Transverse colon (tissue), 3 donors: ENCODE measurements at regions not wholly inside any gene's neighbourhood (a gene's known extent, or its start where the extent isn't known, plus 50 kb on each side); places are given as distances from the start of the nearest gene placed in this dataset.

Experiments
- CTCF ChIP-seq, 5 experiments: fragments of 200-600 bp in 3 of 5; fragments of 450-650 bp in 2 of 5; sonication (generic) in 3 of 5; IDR thresholded peaks; 1 replicate in 2 of 5; 2 replicates in 3 of 5; pipeline ENCODE4 v1.5.1; 2016 to 2017; ENCODE audit warnings: antibody characterized with exemption in 5 of 5, inconsistent platforms in 3 of 5, mild to moderate bottlenecking in 2 of 5, moderate library complexity in 1 of 5
- POLR2A ChIP-seq: fragments of 450-650 bp; IDR thresholded peaks from one replicate; pipeline ENCODE4 v1.6.1; 2016; ENCODE audit warnings: antibody characterized with exemption, mild to moderate bottlenecking, moderate library complexity

- TF ChIP-seq POLR2A (no peak), CTCF (IDR thresholded peaks at IDR 0.05) (no peak)
Observed at GRCh38 chr1:218674280-218674773, 329.2 kb downstream of the TGFB2 start.
